Gastrocnemius medialis (tissue), 4 donors: ENCODE measurements at regions not wholly inside any gene's neighbourhood (a gene's known extent, or its start where the extent isn't known, plus 50 kb on each side); places are given as distances from the start of the nearest gene placed in this dataset.

Source experiments
- POLR2A ChIP-seq, 2 donors: fragments of 450-650 bp; IDR thresholded peaks; one replicate each; pipeline ENCODE4 v1.6.1; 2017; ENCODE audit warnings: antibody characterized with exemption in 2 of 2, mild to moderate bottlenecking in 2 of 2, moderate library complexity in 2 of 2
- TF ChIP-seq, protein P1 (sequence below), 5 experiments: fragments of 450-650 bp in 3 of 5; fragments of 200-600 bp in 2 of 5; sonication (generic) in 2 of 5; IDR thresholded peaks in 4 of 5; conservative IDR thresholded peaks in 1 of 5; 1 replicate in 4 of 5; 2 replicates in 1 of 5; pipeline ENCODE4 v1.5.1; 2016 to 2019; ENCODE audit warnings: antibody characterized with exemption in 5 of 5, mild to moderate bottlenecking in 3 of 5, moderate library complexity in 3 of 5

DNA sequence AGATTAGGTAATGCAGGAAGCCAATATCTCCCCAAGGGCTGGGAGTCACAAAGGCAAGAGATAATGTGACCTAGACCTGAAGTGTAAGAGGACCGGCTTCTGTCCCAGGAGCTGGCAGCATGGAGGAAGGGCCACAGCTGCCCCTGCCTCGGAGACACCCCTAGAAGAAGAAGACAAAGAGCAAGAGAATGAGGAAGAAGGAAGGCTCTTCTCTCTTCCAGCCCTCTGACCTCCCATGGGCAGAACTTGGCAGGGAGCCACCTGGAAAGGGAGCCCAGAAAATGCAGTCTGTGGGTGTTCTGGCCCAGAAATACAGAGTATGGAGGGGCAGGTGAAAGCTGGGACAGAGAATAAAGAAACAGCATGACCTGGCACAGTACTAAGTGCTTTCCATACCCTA, 151.0 kb downstream of the C5orf15 start:
- TF ChIP-seq, protein P1, sequence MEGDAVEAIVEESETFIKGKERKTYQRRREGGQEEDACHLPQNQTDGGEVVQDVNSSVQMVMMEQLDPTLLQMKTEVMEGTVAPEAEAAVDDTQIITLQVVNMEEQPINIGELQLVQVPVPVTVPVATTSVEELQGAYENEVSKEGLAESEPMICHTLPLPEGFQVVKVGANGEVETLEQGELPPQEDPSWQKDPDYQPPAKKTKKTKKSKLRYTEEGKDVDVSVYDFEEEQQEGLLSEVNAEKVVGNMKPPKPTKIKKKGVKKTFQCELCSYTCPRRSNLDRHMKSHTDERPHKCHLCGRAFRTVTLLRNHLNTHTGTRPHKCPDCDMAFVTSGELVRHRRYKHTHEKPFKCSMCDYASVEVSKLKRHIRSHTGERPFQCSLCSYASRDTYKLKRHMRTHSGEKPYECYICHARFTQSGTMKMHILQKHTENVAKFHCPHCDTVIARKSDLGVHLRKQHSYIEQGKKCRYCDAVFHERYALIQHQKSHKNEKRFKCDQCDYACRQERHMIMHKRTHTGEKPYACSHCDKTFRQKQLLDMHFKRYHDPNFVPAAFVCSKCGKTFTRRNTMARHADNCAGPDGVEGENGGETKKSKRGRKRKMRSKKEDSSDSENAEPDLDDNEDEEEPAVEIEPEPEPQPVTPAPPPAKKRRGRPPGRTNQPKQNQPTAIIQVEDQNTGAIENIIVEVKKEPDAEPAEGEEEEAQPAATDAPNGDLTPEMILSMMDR (IDR thresholded peaks at IDR 0.05 in 4 of 5, conservative IDR thresholded peaks at IDR 0.05 in 1 of 5) = no peak
- no peak for TF ChIP-seq POLR2A (IDR thresholded peaks at IDR 0.05)
